GM20431 (cell line): ENCODE measurements at regions not wholly inside any gene's neighbourhood (a gene's known extent, or its start where the extent isn't known, plus 50 kb on each side); places are given as distances from the start of the nearest gene placed in this dataset.

Experiments used
- in situ Hi-C: fragments of 300-500 bp; cut with MseI, MboI; formaldehyde crosslinking; loops from one replicate; pipeline ENCODE4 v1.15.0; 2020; ENCODE audit warnings: low sequenced_read_pairs; ENCODE audit not compliant: unreplicated experiment

DNA sequence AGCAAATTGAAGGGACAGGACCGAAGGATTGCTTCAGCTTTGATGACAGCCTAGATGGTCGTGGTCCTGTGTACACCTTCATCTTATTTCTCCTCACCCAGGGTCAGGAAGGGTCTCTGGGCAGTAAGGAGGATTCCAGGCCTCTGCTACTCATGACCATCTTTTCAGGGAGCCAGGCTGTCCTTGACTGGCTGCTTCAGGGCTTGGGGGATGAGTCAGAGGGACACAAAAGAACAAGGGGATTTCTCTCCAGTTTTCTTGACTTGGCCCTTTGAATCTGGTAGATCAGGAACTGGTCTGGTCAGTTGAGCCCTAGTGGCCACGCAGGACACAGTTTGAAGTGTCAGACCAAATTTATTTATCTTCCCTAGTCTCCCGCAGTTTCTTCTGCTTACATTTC lies 402.1 kb upstream of the CHD6 start:
- in situ Hi-C loops: no loop called here

DNA sequence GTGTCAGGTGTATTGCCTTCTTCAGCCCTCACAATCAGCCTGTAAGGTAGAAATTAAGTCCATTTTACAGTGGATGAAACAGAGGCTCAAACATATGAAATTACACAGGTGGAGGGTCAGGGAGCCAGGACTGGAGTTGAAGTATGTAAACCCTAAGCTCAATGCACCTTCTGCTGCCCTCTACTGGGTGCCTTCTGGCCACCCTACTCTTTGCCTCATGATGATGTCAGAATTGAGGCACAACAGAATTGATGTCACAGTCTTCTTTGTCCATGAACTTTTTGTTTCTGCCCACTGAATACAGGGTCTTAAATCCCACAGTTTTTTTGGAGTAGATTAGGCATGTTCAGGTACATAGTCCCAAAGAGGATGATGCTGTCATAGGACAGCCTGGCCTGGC lies 400.8 kb upstream of the CHD6 start:
- in situ Hi-C loops: no loop called here

DNA sequence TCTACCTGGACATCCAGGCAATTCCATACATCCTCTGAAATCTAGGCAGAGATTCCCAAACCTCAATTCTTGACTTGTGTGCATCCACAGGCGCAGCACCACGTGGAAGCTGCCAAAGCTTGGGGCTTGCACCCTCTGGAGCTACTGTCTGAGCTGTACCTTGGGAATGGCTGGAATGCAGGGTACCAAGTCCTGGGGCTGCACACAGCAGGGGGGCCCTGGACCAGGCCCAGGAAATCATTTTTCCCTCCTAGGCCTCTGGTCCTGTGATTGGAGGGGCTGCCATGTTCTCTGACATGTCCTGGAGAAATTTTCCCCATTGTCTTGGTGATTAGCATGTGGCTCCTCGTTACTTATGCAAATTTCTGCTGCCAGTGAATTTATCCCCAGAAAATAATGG lies 391.9 kb upstream of the CHD6 start:
- in situ Hi-C loops: no loop called here

DNA sequence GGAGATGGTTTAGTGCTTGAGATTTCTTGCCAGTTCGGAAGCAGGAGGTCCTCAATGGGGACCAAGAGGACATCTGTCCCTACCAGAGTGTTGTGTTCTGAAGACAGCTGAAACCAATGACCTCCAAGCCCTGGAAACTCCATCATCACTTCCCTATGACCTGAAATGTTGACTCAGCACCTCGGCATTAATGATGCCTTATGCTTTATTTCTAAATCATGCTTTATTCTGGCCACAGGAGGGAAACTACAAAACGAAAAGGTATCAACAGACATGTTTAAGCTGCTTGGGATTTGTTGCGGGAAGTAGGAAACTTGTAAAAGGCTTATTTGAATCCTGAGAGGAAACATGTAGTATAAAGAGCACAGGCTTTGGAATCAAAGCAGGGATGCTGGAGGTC lies 389.1 kb upstream of the CHD6 start:
- in situ Hi-C loops: no loop called here

DNA sequence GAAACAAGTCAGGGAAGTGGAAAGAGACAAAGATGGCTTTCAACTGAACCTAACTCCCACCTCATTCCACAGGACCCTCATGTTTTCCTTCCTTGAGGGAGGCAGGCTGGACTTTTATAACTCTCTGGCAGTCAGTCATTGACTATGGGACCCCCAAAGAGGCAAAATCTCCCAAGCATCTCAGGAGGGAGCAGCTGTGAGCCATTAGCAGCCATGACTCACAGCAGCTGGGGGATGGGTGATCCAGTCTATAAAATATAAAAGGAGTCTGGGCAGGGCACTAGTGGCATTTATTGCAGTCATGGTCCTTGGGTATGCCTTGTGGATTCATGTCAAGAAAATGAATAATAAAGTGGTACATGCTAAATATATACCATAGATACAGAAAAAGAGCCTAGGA lies 387.0 kb upstream of the CHD6 start:
- in situ Hi-C loops: no loop called here

DNA sequence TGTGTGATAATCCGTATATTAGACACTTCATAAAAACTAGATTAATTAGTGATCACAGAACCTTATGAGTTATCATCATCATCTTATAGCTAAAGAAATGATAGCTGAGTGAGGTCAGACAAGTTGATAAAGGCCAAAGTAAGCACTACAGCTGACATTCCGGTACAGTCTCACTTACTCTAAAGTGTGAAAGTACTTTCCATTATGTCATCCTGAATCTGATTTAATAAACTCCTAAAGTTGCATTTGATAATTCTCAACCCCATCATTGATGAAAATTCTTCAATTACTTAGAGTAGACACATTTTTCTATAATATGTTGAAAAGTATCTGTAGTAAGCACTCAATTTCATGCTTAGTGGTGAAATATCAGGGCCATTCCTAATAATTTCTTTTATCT lies 385.2 kb upstream of the CHD6 start:
- in situ Hi-C loops: no loop called here

DNA sequence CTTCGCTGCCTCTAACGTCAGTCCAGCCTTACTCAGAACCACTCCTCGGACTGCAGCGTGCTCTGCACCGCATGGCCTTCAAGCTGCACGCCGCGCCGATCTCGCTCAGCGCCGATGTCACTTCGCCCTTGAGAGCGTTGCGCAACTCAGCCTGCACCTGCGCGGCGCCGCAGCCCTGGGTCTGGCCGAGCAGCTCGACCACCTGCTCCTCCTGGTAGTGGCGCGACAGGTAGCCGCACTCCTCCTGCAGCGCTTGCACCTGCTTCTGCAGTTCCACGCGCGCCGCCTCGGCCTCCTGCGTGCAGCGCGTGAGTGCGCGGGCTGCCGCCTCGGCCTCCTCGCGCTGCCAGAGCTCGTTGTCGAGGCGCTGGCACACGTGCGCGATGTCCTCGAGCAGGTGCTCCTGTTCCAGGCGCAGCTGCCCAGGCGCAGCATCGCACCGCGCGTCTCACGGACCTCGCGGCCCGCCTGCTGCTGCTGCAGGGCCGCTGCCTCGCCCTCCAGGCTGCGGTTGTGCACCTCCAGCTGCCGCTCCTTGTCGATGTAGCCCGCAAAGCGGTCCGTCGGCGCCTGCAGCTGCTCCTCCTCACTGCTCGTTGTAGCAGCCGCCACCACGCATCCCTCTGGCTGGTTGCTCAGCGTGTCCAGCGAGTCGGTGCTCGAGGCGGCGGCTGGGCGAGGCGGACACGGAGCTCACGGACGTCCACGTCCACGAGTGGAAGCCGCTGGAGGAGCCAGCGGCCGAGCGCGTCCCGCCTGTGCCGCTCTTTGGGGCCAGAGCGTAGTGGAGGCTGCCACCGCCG lies 380.6 kb upstream of the CHD6 start:
- in situ Hi-C loops: no loop called here

DNA sequence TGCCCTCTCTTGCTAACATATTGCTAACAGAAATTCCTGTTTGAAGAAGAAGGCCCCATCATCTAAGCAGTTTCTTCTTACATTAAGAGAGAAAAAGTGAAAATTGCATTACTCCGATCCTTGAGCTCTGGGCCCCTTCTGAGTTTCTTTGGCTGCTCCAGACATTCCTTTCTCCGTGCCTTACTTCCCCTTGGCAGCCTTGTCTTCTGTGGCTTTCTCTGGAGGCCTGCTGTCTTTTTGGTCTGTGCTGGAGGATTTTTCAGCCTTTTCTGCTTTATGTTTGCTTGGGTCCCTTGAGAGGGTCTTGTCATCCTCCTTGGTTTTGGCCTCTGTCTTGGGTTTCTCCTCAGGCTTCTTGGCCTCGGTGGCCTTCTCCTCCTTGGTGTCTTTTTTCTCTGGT lies 378.8 kb upstream of the CHD6 start:
- in situ Hi-C loops: no loop called here

DNA sequence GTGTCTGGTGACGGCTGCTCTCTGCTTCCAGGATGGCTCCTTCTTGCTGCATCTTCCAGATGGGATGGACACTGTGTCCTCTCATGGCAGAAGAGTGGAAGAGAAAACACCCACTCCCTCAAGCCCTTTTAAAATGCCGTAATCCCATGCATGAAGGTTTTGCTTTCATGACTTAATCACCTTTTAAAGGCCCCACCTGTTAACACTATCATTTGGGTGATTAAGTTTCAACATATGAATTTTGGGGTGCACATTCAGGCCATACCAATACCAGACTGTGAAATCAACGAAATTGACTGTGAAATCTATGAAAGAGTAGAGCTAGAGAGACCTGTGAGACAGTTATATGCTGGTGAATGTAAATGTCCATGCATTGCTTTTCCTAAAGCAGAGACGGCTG lies 374.3 kb upstream of the CHD6 start:
- in situ Hi-C loops: no loop called here

DNA sequence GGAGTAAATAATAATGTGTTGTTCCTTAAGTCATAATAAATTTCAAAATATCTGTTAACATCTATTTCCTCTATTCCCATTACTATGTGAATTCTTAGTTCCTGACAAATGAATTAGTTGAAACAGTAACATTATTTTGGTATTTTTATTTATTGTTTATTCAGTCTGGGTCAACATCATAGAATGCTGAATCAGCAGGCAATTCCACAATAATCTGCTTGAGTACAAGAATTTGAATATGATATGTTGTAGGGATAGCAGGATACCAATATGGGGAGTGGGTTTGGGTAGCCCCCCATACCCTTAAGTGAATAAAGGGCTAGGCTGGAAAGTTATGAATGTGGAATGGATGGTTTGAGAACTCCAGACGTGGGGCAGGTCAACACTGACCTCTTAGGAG lies 373.2 kb upstream of the CHD6 start:
- in situ Hi-C loops: no loop called here

DNA sequence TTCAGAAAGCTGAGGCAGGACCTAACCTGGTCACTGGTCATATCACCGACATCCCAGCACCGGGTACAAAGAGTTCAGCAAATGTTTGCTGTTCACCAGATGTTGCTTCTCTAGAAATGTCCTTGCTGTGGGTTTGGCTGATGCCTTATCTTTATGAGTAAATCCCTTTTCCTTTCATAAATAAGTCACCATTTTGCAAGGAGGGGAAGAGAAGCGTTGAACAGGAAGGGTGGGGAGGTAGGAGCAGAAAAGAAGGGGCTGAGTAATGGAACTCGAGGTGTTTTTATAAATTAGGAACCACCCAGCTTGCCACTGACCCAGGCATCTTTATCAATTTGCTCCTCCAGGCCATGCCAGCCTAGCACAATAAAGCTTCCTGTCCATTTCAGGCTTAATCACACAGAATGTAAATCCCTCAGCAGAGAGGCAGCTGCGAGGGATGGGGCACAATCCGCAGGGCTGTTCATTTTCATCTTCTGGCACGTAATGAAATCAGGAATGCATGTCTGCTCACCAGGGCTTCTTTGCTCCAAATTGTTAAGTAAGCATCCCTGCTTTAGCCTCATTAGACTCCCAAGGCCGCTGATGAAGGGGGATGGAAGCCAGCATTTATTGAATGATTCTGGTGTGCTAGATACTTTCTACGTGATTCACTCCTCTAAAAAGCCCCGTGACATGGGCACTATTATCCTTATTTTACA lies 371.9 kb upstream of the CHD6 start:
- in situ Hi-C loops: no loop called here

DNA sequence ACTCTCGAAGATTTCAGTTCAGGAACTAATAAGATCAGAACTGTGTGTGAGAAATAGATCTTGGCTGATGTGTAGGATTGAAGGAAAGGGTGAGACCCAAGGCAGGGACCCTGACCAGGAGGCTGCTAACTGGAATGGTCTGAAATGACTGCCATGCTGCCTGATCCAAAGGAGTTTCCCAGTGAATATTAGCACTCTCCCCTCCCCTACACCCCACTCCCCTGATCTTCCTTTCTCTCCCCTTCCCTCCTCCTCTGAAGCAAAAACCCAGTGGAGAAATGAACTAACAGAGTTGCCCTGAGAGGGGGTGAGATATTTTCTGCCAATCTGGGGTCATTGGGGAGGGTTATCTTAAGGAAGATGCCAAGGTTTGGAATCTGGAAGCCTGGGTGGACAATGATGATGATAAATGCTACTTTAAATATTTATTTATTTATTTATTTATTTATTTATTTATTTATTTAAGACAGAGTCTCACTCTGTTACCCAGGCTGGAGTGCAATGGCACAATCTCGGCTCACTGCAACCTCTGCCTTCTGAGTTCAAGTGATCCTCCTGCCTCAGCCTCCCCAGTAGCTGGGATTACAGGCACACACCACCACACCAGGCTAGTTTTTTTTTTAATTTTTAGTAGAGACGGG lies 371.0 kb upstream of the CHD6 start:
- in situ Hi-C loops: no loop called here

DNA sequence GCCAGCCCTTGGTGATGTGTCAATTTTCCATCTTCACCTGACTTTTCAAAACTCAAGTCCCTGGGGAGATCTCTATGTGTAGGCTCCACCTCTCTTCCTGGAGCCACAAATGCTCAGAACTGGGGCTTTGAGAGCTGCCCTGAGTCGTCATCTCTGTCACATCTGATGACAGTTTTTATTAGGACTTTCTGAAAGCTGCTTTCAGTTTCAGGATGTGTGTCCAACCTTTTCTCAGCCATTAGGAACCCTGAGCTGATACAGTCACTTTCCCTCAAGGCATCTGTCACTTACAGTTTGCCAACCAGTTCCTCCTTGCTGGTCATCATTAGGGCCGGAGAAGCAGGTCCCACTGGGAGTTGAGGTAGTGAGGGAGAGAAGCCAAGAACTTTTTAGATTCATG lies 365.9 kb upstream of the CHD6 start:
- in situ Hi-C loops: no loop called here

DNA sequence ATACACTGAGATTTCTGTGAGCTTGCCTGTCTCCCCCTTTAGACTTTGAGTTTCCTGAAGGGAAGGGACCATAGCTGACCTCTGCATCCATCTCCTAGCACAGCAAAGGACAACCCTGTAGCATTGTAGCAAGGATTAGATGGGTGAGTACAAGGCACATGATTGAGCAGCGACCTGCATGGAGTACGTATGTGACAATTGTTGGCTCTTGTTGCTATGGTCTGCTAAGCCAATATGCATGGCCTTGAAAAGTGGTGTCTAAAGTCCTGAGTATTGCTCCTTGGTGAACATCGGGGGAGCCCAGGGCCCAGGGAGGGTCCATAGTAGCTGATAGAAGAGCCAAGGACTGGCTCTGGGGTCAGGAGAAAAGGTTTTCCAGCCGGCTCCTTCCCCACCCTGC lies 365.0 kb upstream of the CHD6 start:
- in situ Hi-C loops: no loop called here

DNA sequence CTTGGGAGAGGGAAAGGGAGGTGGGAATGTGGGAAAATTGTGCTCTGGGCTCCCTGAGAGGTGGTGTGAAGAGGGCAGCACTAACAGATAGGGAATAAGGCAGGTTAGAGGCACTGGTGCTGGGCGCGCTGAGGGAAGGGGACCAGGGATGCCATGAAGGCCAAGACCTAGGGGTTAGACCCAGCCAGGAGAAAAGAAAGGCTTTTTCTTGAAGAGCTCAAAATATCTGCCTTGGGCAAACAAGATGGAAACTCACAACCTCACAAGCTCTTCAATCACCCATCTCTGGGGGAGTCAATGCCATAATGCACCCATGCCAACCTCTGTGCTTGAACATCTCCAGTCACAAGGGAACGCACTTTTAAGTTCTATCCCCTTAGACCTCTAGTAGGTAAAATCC lies 363.6 kb upstream of the CHD6 start:
- in situ Hi-C loops: no loop called here

DNA sequence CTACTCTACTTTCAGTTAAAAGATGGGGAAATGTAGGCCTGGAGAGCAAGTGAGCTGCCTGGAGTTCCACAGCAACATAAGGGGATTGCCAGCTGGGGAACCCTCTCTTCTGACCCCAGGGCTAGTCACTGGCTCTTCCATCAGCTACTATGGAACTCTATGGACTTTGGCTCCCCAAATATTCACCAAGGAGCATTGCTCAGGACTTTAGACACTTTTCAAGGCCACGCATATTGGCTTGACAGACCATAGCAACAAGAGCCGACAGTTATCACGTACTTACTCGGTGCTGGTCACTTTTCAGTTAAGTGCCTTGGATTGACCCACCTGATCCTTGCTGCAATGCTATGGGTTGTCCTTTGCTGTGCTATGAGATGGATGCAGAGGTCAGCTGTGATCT lies 360.7 kb upstream of the CHD6 start:
- in situ Hi-C loops: no loop called here

DNA sequence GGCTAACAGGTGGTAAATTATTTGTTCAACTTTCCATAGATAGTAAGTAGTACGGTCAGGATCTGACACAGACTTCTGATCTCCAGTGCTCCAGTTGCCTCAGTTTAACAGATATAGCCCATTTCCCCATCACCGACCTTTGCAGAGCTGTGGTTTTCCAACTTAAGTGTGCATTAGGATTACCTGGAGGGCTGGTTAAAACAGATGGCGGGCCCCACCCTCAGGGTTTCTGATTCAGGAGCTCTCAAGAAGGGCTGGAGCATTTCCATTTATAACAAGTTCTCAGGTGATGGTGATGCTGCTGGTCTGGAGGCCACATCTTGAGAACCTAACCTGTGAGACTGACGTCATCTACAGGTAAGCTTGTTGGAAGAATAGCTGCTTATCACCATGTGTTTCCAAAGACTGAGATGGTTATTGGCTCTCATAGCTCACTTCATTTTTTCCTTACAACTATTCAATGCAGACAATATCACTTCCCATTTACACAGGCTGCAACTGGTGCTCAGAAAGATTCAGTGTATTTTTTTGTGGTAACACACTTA lies 360.1 kb upstream of the CHD6 start:
- in situ Hi-C loops: no loop called here

DNA sequence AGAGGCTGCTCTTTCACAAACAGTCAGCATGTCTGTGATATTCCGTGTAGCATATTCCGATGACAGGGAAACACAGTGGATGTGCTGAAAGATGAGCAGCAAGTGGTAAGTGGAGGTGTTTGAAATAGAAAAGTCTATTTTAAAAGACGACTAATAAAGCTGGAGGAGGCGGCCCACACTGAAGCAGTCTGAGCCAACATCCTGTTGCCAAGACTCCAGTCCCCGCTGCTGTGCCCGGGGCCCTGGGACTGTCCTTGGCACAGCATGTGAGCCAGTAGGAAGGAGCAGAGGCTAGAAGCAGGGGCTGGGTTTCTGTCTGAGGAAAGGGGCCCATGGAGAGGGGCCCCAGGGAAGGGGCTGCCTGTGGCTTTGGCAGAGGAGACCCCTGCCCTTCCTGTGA lies 351.5 kb upstream of the CHD6 start:
- in situ Hi-C loops: loop anchor here (25.0 kb wide), 1 partner anchor 1243 kb away; no protein-coding TSS in a partner anchor

DNA sequence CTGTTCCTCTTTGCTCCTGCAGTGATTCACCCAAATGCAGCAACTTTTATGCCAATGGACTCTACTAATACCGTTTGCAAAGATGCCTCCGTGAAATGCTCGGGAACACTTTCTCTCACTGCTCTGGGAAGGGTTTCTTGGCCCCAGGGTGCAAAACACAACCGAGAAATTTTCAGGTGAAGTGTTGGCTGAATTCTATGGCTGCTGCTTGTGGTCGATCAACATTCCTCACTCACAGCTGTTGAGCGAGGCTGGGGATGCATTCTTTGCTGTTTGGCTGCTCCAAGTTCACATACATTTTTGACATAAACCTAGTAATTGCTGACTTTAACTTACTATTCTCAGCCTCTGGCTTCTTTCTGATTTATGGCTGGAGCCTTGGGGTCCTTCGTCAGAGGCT lies 342.0 kb upstream of the CHD6 start:
- in situ Hi-C loops: loop anchor here (25.0 kb wide), 1 partner anchor 1252 kb away; no protein-coding TSS in a partner anchor

DNA sequence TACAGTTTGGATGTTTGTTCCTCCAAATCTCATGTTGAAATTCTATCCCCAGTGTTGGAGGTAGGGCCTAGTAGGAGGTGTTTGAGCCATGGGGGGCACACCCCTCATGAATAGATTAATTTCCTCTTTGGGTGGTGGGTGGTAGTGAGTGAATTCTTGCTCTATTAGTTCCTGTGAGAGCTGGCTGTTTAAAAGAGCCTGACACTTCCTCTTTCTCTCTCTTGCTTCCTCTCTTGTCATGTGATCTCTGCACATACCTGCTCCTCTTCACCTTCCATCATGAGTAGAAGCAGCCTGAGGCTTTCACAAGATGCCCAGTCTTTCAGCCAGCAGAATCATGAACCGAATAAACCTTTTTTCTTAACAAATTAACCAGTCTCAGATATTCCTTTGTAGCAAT lies 340.2 kb upstream of the CHD6 start:
- in situ Hi-C loops: loop anchor here (25.0 kb wide), 1 partner anchor 1254 kb away; no protein-coding TSS in a partner anchor
